Keratinocyte (primary cell): ENCODE measurements at regions not wholly inside any gene's neighbourhood (a gene's known extent, or its start where the extent isn't known, plus 50 kb on each side); places are given as distances from the start of the nearest gene placed in this dataset.

ENCODE experiments used
- EZH2 ChIP-seq: IDR thresholded peaks from one replicate; pipeline ENCODE4 v1.6.1; 2012; ENCODE audit warnings: inconsistent platforms, mild to moderate bottlenecking, low read length, moderate library complexity
- TF ChIP-seq, protein P1 (sequence below), 3 experiments: IDR thresholded peaks in 1 of 3; conservative IDR thresholded peaks in 1 of 3; optimal IDR thresholded peaks in 1 of 3; 2 replicates in 2 of 3; 3 replicates in 1 of 3; pipeline versions ENCODE3 to v1.5.1; 2011; ENCODE audit warnings: low read length in 3 of 3, mild to moderate bottlenecking in 3 of 3, moderate library complexity in 2 of 3, control low read depth in 1 of 3, inconsistent platforms in 1 of 3; ENCODE audit not compliant: insufficient read depth in 2 of 3; ENCODE audit errors: extremely low read depth in 1 of 3

DNA sequence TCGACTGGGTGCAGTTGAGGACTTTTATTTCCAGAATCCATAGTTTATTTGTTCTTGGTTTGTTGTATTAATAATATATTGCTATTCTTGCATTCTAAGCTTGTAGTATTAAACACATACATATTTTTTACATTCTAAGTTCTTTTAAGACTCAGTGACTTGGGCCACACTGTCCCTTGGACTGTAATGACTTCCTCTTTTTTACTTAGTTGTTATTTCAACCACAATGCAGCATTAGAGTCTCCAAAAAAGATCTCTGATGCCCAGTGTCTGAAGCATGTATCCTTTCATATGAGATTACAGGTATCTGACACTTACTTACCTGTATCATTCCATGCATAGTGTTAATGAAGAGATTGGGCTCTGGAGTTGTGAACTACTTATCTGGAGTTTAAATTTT is 864.9 kb upstream of the PCDH20 start:
- TF ChIP-seq, protein P1, sequence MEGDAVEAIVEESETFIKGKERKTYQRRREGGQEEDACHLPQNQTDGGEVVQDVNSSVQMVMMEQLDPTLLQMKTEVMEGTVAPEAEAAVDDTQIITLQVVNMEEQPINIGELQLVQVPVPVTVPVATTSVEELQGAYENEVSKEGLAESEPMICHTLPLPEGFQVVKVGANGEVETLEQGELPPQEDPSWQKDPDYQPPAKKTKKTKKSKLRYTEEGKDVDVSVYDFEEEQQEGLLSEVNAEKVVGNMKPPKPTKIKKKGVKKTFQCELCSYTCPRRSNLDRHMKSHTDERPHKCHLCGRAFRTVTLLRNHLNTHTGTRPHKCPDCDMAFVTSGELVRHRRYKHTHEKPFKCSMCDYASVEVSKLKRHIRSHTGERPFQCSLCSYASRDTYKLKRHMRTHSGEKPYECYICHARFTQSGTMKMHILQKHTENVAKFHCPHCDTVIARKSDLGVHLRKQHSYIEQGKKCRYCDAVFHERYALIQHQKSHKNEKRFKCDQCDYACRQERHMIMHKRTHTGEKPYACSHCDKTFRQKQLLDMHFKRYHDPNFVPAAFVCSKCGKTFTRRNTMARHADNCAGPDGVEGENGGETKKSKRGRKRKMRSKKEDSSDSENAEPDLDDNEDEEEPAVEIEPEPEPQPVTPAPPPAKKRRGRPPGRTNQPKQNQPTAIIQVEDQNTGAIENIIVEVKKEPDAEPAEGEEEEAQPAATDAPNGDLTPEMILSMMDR (optimal IDR thresholded peaks at IDR 0.05 in 1 of 3, IDR thresholded peaks at IDR 0.05 in 1 of 3, conservative IDR thresholded peaks at IDR 0.05 in 1 of 3; ENCODE audit: extremely low read depth in 1 of 3, insufficient read depth in 2 of 3, low read length in 3 of 3), result no peak
- TF ChIP-seq EZH2, result no peak
